Kidney (tissue), 13 donors: ENCODE measurements at regions not wholly inside any gene's neighbourhood (a gene's known extent, or its start where the extent isn't known, plus 50 kb on each side); places are given as distances from the start of the nearest gene placed in this dataset.

Experiments used
- DNase-seq, 5 donors: peaks; one replicate each; pipeline ENCODE4 v3.0.0-alpha.2; 2013 to 2020
- FAIRE-seq: peaks from 2 replicates; lab custom pipeline; 2012; peaks lifted over from hg19 to GRCh38; lab: Jason Lieb, UNC
- H3K27ac ChIP-seq, 2 donors: one replicate each; pipeline ENCODE4 v1.7.0; 2013; ENCODE audit warnings: low read depth in 2 of 2, low read length in 2 of 2, inconsistent platforms in 1 of 2
- H3K27me3 ChIP-seq: one replicate; pipeline ENCODE4 v1.7.1; 2013; ENCODE audit warnings: low read length, inconsistent platforms; ENCODE audit not compliant: control insufficient read depth, insufficient read depth
- H3K36me3 ChIP-seq, 3 donors: one replicate each; pipeline versions ENCODE4 v1.7.0 to v1.7.1; 2013; ENCODE audit warnings: low read length in 3 of 3, control low read depth in 1 of 3, inconsistent platforms in 1 of 3; ENCODE audit not compliant: insufficient read depth in 3 of 3, control insufficient read depth in 2 of 3
- H3K4me1 ChIP-seq, 3 donors: one replicate each; pipeline versions ENCODE4 v1.7.0 to v1.7.1; 2013; ENCODE audit warnings: low read length in 3 of 3, inconsistent platforms in 1 of 3, low read depth in 1 of 3; ENCODE audit not compliant: control insufficient read depth in 2 of 3, insufficient read depth in 2 of 3
- H3K4me3 ChIP-seq, 3 donors: one replicate each; pipeline versions ENCODE4 v1.7.0 to v1.8.1; 2013; ENCODE audit warnings: low read length in 3 of 3, control low read depth in 1 of 3, inconsistent platforms in 1 of 3
- H3K9ac ChIP-seq, 3 donors: one replicate each; pipeline versions ENCODE4 v1.7.0 to v1.7.1; 2013; ENCODE audit warnings: low read length in 3 of 3, control low read depth in 1 of 3, inconsistent platforms in 1 of 3
- H3K9me3 ChIP-seq, 3 donors: one replicate each; pipeline versions ENCODE4 v1.7.0 to v1.7.1; 2013; ENCODE audit warnings: low read length in 3 of 3, control low read depth in 1 of 3, inconsistent platforms in 1 of 3; ENCODE audit not compliant: control insufficient read depth in 2 of 3, insufficient read depth in 1 of 3
- CTCF ChIP-seq: IDR thresholded peaks from 3 replicates; pipeline ENCODE4 v1.5.1; 2012; ENCODE audit warnings: mild to moderate bottlenecking, moderate library complexity, borderline replicate concordance; ENCODE audit not compliant: insufficient read depth; ENCODE audit errors: extremely low read depth
- intact Hi-C: fragments of 100-400 bp; cut with DNase I; formaldehyde crosslinking; loops from one replicate; pipeline ENCODE4 v1.11.1; 2022
- donor health status: control.
- donor health status: control.
- donor health status: control.
- donor health status: control.
- donor health status: control.
- donor health status: DM: yes; HTN: yes; CAD: no.
- donor health status: Normal renal cell carcinoma (clear cell type).

DNA sequence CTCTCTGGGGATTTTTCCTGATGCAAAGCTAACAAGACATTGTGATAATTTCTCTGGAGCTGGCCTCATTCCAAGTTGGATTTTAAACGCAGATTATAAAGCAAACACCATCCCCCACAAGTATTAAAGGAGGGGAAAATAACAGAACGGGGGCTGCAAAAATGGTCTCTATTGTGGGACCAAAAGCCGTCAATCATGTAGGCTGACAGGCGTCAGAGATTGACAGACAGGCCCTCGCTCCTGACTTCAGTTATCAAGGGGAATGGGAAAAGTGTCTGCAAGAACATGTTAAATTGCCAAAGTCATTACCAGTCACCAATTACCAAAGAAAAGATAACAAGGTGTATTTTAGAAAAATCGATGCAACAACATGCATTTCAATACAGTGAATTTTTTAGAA is 307.4 kb upstream of the POU3F1 start:
- FAIRE-seq (no peak), DNase-seq (no peak)
- Histone ChIP-seq H3K4me3 (no peak overlapping the region), H3K27ac (no peak overlapping the region), H3K36me3 (no peaks in the 10 kb centered on the region), H3K4me1 (no peaks in the 10 kb centered on the region), H3K9me3 (no peaks in the 10 kb centered on the region), H3K27me3 (no peaks in the 10 kb centered on the region), H3K9ac (no peak overlapping the region)
- intact Hi-C loops: no loop called here
- TF ChIP-seq CTCF: no peak

DNA sequence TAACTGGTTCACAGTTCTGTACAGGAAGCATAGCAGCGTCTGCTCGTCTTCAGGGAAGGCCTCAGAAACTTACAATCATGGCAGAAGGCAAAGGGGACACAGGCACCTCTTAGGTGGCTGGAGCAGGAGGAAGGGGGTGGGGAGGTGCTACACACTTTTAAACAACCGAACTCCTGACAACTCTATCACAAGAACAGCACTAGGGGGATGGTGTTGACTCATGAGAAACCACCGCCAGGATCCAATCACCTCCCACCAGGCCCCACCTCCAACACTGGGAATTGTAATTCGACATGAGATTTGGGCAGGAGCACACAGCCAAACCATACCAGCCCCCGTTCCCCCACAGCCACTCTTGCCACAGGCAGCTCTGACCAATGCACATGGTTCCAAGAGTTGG is 306.3 kb upstream of the POU3F1 start:
- Histone ChIP-seq H3K36me3 (no peaks in the 10 kb centered on the region), H3K4me3 (no peak overlapping the region), H3K9ac (no peak overlapping the region), H3K27me3 (no peaks in the 10 kb centered on the region), H3K27ac (no peak overlapping the region), H3K4me1 (no peaks in the 10 kb centered on the region), H3K9me3 (no peaks in the 10 kb centered on the region)
- DNase-seq (no peak), FAIRE-seq (no peak)
- intact Hi-C loops: no loop called here
- no peak for TF ChIP-seq CTCF

- FAIRE-seq: no peak
These were observed 301.0 kb upstream of the POU3F1 start for GRCh38 chr1:38347446-38348175.

More at GRCh38 chr1:38347446-38348175, 301.0 kb upstream of the POU3F1 start:
- Histone ChIP-seq H3K27me3 (no peaks in the 10 kb centered on the region), H3K4me3 (no peak overlapping the region), H3K27ac (no peak overlapping the region), H3K36me3 (no peaks in the 10 kb centered on the region), H3K4me1 (no peaks in the 10 kb centered on the region), H3K9me3 (peaks cover 0 to 11% (median 3%) of the 10 kb centered on the region in 3 donors), H3K9ac (no peak overlapping the region)
- intact Hi-C loops: no loop called here
- TF ChIP-seq CTCF: no peak
- no peak for DNase-seq
